Endodermal cell (in vitro differentiated cells): ENCODE measurements at regions not wholly inside any gene's neighbourhood (a gene's known extent, or its start where the extent isn't known, plus 50 kb on each side); places are given as distances from the start of the nearest gene placed in this dataset.
"Not testable (repeated sequence)": the region's sequence is repeated elsewhere in the genome, so short reads cannot be mapped to it uniquely, and the experiment has no call there.

Experiments used
- DNase-seq: peaks from one replicate; pipeline ENCODE4 v3.0.0-alpha.2; 2017
- H3K27ac ChIP-seq: 2 replicates; pipeline ENCODE4 v1.5.1; 2013; ENCODE audit warnings: mild to moderate bottlenecking, low read depth, low read length, moderate library complexity
- H3K27me3 ChIP-seq: 2 replicates; pipeline ENCODE4 v1.6.1; 2013; ENCODE audit warnings: mild to moderate bottlenecking, low read length, moderate library complexity; ENCODE audit not compliant: insufficient read depth, control insufficient read depth, poor library complexity, severe bottlenecking
- H3K36me3 ChIP-seq: 2 replicates; pipeline ENCODE4 v1.7.0; 2013; ENCODE audit warnings: mild to moderate bottlenecking, low read length, moderate library complexity; ENCODE audit not compliant: control insufficient read depth, insufficient read depth
- H3K4me1 ChIP-seq: one replicate; pipeline ENCODE4 v1.7.0; 2013; ENCODE audit warnings: low read length; ENCODE audit not compliant: control insufficient read depth, insufficient read depth
- H3K4me3 ChIP-seq: 2 replicates; pipeline ENCODE4 v1.5.1; 2013; ENCODE audit warnings: mild to moderate bottlenecking, low read length, moderate library complexity
- H3K9ac ChIP-seq: 2 replicates; pipeline ENCODE4 v1.6.1; 2013; ENCODE audit warnings: mild to moderate bottlenecking, low read length, moderate library complexity; ENCODE audit not compliant: poor library complexity, severe bottlenecking; ENCODE audit errors: extremely low read depth
- H3K9me3 ChIP-seq: 2 replicates; pipeline ENCODE4 v1.6.1; 2013; ENCODE audit warnings: mild to moderate bottlenecking, low read length, moderate library complexity; ENCODE audit not compliant: control insufficient read depth
- H3K27ac Mint-ChIP-seq: 2 replicates; pipeline ENCODE4 v1.8.0; 2020; ENCODE audit warnings: mixed read lengths
- H3K27me3 Mint-ChIP-seq: 2 replicates; pipeline ENCODE4 v1.8.0; 2021; ENCODE audit warnings: mild to moderate bottlenecking, mixed read lengths; ENCODE audit not compliant: insufficient read depth
- H3K36me3 Mint-ChIP-seq: 2 replicates; pipeline ENCODE4 v1.8.0; 2020; ENCODE audit warnings: low read depth, mixed read lengths
- H3K4me1 Mint-ChIP-seq: 2 replicates; pipeline ENCODE4 v1.8.0; 2020; ENCODE audit warnings: mixed read lengths
- H3K4me3 Mint-ChIP-seq: 2 replicates; pipeline ENCODE4 v1.8.0; 2020; ENCODE audit warnings: mild to moderate bottlenecking, moderate library complexity, mixed read lengths
- H3K9me3 Mint-ChIP-seq: 2 replicates; pipeline ENCODE4 v1.8.0; 2020; ENCODE audit warnings: mild to moderate bottlenecking, mixed read lengths
- CTCF ChIP-seq: fragments of 200-600 bp; sonication (generic); conservative IDR thresholded peaks from 2 replicates; pipeline ENCODE4 v1.5.0; 2021; ENCODE audit warnings: antibody characterized with exemption, mild to moderate bottlenecking
- WGBS, 2 experiments: methylation state at CpG; one replicate each; pipeline versions ENCODE4 v1.1.5 to v1.1.7; 2013; ENCODE audit warnings: missing lambda C conversion rate in 2 of 2, mixed read lengths in 1 of 2; ENCODE audit not compliant: insufficient coverage in 1 of 2, insufficient read length in 1 of 2; 5-methylcytosine and 5-hydroxymethylcytosine counted together

- Histone ChIP-seq H3K4me1 (no peaks in the 10 kb centered on the region), H3K9me3 (peaks cover 20% of the 10 kb centered on the region), H3K9ac (no peak overlapping the region), H3K27ac (no peak overlapping the region), H3K36me3 (peaks cover 32% of the 10 kb centered on the region), H3K4me3 (no peak overlapping the region), H3K27me3 (no peaks in the 10 kb centered on the region)
- DNase-seq = no peak
- Mint-ChIP-seq H3K27ac (no peak overlapping the region), H3K36me3 (peaks cover 64% of the 10 kb centered on the region), H3K9me3 (peaks cover 23% of the 10 kb centered on the region), H3K27me3 (no peaks in the 10 kb centered on the region), H3K4me1 (peaks cover 4% of the 10 kb centered on the region), H3K4me3 (no peak overlapping the region)
- no peak for TF ChIP-seq CTCF
- 89 to 94% methylated on average over 1 of the region's 1 CpG for WGBS, 2 experiments
Observed at GRCh38 chr5:98187945-98188344, 585.5 kb upstream of the RGMB start.

- not testable (repeated sequence) for H3K4me3 ChIP-seq, H3K4me1 Mint-ChIP-seq, H3K27ac Mint-ChIP-seq, H3K27me3 ChIP-seq, H3K9ac ChIP-seq, H3K4me3 Mint-ChIP-seq, DNase-seq, H3K9me3 Mint-ChIP-seq, H3K27me3 Mint-ChIP-seq, H3K27ac ChIP-seq, H3K9me3 ChIP-seq, H3K4me1 ChIP-seq
- H3K36me3 Mint-ChIP-seq = peaks cover 45% of the 10 kb centered on the region
- WGBS, 2 experiments = no CpG with 5 or more reads among the region's 4 CpGs
- peaks cover 27% of the 10 kb centered on the region for H3K36me3 ChIP-seq
Observed at GRCh38 chr5:98190344-98190743, 583.1 kb upstream of the RGMB start.

- Histone ChIP-seq H3K9ac (no peak overlapping the region), H3K4me1 (no peaks in the 10 kb centered on the region), H3K36me3 (peaks cover 14% of the 10 kb centered on the region), H3K4me3 (no peak overlapping the region), H3K27me3 (no peaks in the 10 kb centered on the region), H3K27ac (no peak overlapping the region), H3K9me3 (no peaks in the 10 kb centered on the region)
- WGBS, 2 experiments = 76% methylated on average over 3 of the region's 3 CpGs; no CpG with 5 or more reads in 1 of the 2 experiments
- H3K9me3 Mint-ChIP-seq = peaks cover 3% of the 10 kb centered on the region
- no peak for DNase-seq
- no peak overlapping the region for H3K4me3 Mint-ChIP-seq
- peaks cover 28% of the 10 kb centered on the region for H3K36me3 Mint-ChIP-seq
- H3K27me3 Mint-ChIP-seq = no peaks in the 10 kb centered on the region
- H3K4me1 Mint-ChIP-seq = peaks cover 3% of the 10 kb centered on the region
- peak overlapping the region; percentile 40 for H3K27ac Mint-ChIP-seq
- no peak for TF ChIP-seq CTCF
Observed at GRCh38 chr5:98193921-98194760, 579.3 kb upstream of the RGMB start.
